ENCODE measurements at regions not wholly inside any gene's neighbourhood (a gene's known extent, or its start where the extent isn't known, plus 50 kb on each side); places are given as distances from the start of the nearest gene placed in this dataset.

- H3K4me1 Mint-ChIP-seq, result no peaks in the 10 kb centered on the region
- no peak overlapping the region for H3K27ac Mint-ChIP-seq (ENCODE audit: unreplicated experiment)
- no peak for DNase-seq (ENCODE audit: low read depth, low spot score)
- no peak overlapping the region for H3K4me3 Mint-ChIP-seq
- no peaks in the 10 kb centered on the region for H3K9me3 Mint-ChIP-seq
- H3K36me3 Mint-ChIP-seq (ENCODE audit: low read depth), result no peaks in the 10 kb centered on the region
- H3K27me3 Mint-ChIP-seq (ENCODE audit: low read depth), result no peaks in the 10 kb centered on the region
- TF ChIP-seq CTCF (conservative IDR thresholded peaks at IDR 0.05), result no peak
These were observed 609.4 kb upstream of the PKN2 start for GRCh38 chr1:88074661-88075060.

GRCh38 chr1:88075813-88076212 is 608.3 kb upstream of the PKN2 start:
- no peak overlapping the region for H3K27ac Mint-ChIP-seq (ENCODE audit: unreplicated experiment)
- H3K36me3 Mint-ChIP-seq (ENCODE audit: low read depth), result no peaks in the 10 kb centered on the region
- no peak overlapping the region for H3K4me3 Mint-ChIP-seq
- no peak for TF ChIP-seq CTCF (conservative IDR thresholded peaks at IDR 0.05)
- no peaks in the 10 kb centered on the region for H3K4me1 Mint-ChIP-seq
- no peaks in the 10 kb centered on the region for H3K9me3 Mint-ChIP-seq
- H3K27me3 Mint-ChIP-seq (ENCODE audit: low read depth), result no peaks in the 10 kb centered on the region
- no peak for DNase-seq (ENCODE audit: low read depth, low spot score)

- TF ChIP-seq CTCF (conservative IDR thresholded peaks at IDR 0.05), result peak; percentile 66
- no peak overlapping the region for H3K4me3 Mint-ChIP-seq
- H3K4me1 Mint-ChIP-seq, result no peaks in the 10 kb centered on the region
- H3K36me3 Mint-ChIP-seq (ENCODE audit: low read depth), result no peaks in the 10 kb centered on the region
- H3K9me3 Mint-ChIP-seq, result no peaks in the 10 kb centered on the region
- peak; percentile 16 for DNase-seq (ENCODE audit: low read depth, low spot score)
- no peak overlapping the region for H3K27ac Mint-ChIP-seq (ENCODE audit: unreplicated experiment)
- no peaks in the 10 kb centered on the region for H3K27me3 Mint-ChIP-seq (ENCODE audit: low read depth)
These were observed 605.0 kb upstream of the PKN2 start for GRCh38 chr1:88079036-88079435.

GRCh38 chr1:88080875-88081274 is 603.2 kb upstream of the PKN2 start:
- H3K27ac Mint-ChIP-seq (ENCODE audit: unreplicated experiment), result no peak overlapping the region
- no peaks in the 10 kb centered on the region for H3K27me3 Mint-ChIP-seq (ENCODE audit: low read depth)
- no peak for DNase-seq (ENCODE audit: low read depth, low spot score)
- H3K4me3 Mint-ChIP-seq, result no peak overlapping the region
- H3K4me1 Mint-ChIP-seq, result no peaks in the 10 kb centered on the region
- H3K36me3 Mint-ChIP-seq (ENCODE audit: low read depth), result no peaks in the 10 kb centered on the region
- TF ChIP-seq CTCF (conservative IDR thresholded peaks at IDR 0.05), result no peak
- peaks cover 6% of the 10 kb centered on the region for H3K9me3 Mint-ChIP-seq

GRCh38 chr1:88088481-88088880 is 595.6 kb upstream of the PKN2 start:
- H3K36me3 Mint-ChIP-seq (ENCODE audit: low read depth), result peaks cover 9% of the 10 kb centered on the region
- no peak overlapping the region for H3K4me3 Mint-ChIP-seq
- no peak overlapping the region for H3K27ac Mint-ChIP-seq (ENCODE audit: unreplicated experiment)
- H3K9me3 Mint-ChIP-seq, result peaks cover 21% of the 10 kb centered on the region
- H3K27me3 Mint-ChIP-seq (ENCODE audit: low read depth), result no peaks in the 10 kb centered on the region
- DNase-seq (ENCODE audit: low read depth, low spot score), result no peak
- TF ChIP-seq CTCF (conservative IDR thresholded peaks at IDR 0.05), result no peak
- peaks cover 4% of the 10 kb centered on the region for H3K4me1 Mint-ChIP-seq

GRCh38 chr1:88089961-88090360 is 594.1 kb upstream of the PKN2 start:
- DNase-seq (ENCODE audit: low read depth, low spot score), result no peak
- Mint-ChIP-seq H3K9me3 (peaks cover 20% of the 10 kb centered on the region), H3K36me3 (ENCODE audit: low read depth) (peaks cover 9% of the 10 kb centered on the region), H3K4me3 (no peak overlapping the region), H3K4me1 (peaks cover 4% of the 10 kb centered on the region), H3K27me3 (ENCODE audit: low read depth) (no peaks in the 10 kb centered on the region), H3K27ac (ENCODE audit: unreplicated experiment) (no peak overlapping the region)
- no peak for TF ChIP-seq CTCF (conservative IDR thresholded peaks at IDR 0.05)
